Panc1 (cell line): ENCODE measurements at regions not wholly inside any gene's neighbourhood (a gene's known extent, or its start where the extent isn't known, plus 50 kb on each side); places are given as distances from the start of the nearest gene placed in this dataset.

Experiments used
- ATAC-seq: fragments of 200-7000 bp; cut with Tn5 transposase; 2 replicates; pipeline ENCODE4 v1.9.1; 2020; ENCODE audit warnings: mild to moderate bottlenecking, moderate library complexity
- BruUV-seq: library from RNA; stranded (reverse); fragments of 400-500 nt; replicated peaks from 2 replicates; lab custom pipeline; 2021; lab: Mats Ljungman, UMichigan
- CTCF ChIA-PET: fragments of 300-600 bp; sonication (Branson Sonifier 250); formaldehyde crosslinking; loops from one replicate; lab custom pipeline; 2022; ENCODE audit warnings: antibody characterized with exemption; lab: Charles Lee
- POLR2A ChIA-PET: fragments of 300-600 bp; sonication (Branson Sonifier 250); formaldehyde crosslinking; loops from one replicate; lab custom pipeline; 2022; ENCODE audit warnings: antibody characterized with exemption; lab: Charles Lee
- DNase-seq: peaks from one replicate; pipeline ENCODE4 v3.0.0-alpha.2; 2010; ENCODE audit warnings: low read depth, low spot score
- H3K27ac ChIP-seq: 2 replicates; pipeline ENCODE4 v1.5.1; 2011; ENCODE audit warnings: mild to moderate bottlenecking, low read length, inconsistent platforms
- H3K27me3 ChIP-seq: fragments of 200-500 bp; sonication (Bioruptor generic); 2 replicates; pipeline ENCODE4 v1.6.0; 2014; ENCODE audit warnings: low read length, inconsistent platforms; ENCODE audit not compliant: control insufficient read depth, insufficient read depth
- H3K36me3 ChIP-seq: fragments of 200-500 bp; sonication (Bioruptor generic); 2 replicates; pipeline ENCODE4 v1.5.1; 2014; ENCODE audit warnings: inconsistent platforms, mild to moderate bottlenecking, low read length, moderate library complexity; ENCODE audit not compliant: control insufficient read depth, insufficient read depth
- H3K4me1 ChIP-seq: 2 replicates; pipeline ENCODE4 v1.5.1; 2011; ENCODE audit warnings: inconsistent platforms, mild to moderate bottlenecking, low read length, moderate library complexity; ENCODE audit not compliant: control insufficient read depth, insufficient read depth
- H3K4me3 ChIP-seq, 2 experiments: 2 replicates each; pipeline ENCODE4 v1.5.1; 2011 to 2012; ENCODE audit warnings: low read depth in 2 of 2, low read length in 2 of 2, mild to moderate bottlenecking in 2 of 2, inconsistent platforms in 1 of 2, moderate library complexity in 1 of 2
- H3K9me3 ChIP-seq: fragments of 200-500 bp; sonication (Bioruptor generic); 2 replicates; pipeline ENCODE4 v1.5.1; 2014; ENCODE audit warnings: low read depth, mild to moderate bottlenecking, inconsistent platforms, low read length, moderate library complexity; ENCODE audit not compliant: control insufficient read depth, insufficient read depth
- CTCF ChIP-seq: fragments of 450-650 bp; IDR thresholded peaks from 2 replicates; pipeline ENCODE4 v1.5.1; 2017; ENCODE audit warnings: mild to moderate bottlenecking
- POLR2AphosphoS5 ChIP-seq: IDR thresholded peaks from 2 replicates; pipeline ENCODE4 v1.6.1; 2012; ENCODE audit warnings: mild to moderate bottlenecking, low read depth, low read length, moderate library complexity
- REST ChIP-seq, 2 experiments: IDR thresholded peaks; 2 replicates each; pipeline ENCODE4 v1.6.1; 2011 to 2012; ENCODE audit warnings: low read depth in 2 of 2, control low read depth in 1 of 2, low read length in 1 of 2, mild to moderate bottlenecking in 1 of 2, moderate library complexity in 1 of 2; ENCODE audit not compliant: insufficient read depth in 1 of 2
- SIN3A ChIP-seq: IDR thresholded peaks from 2 replicates; pipeline ENCODE4 v1.6.1; 2012; ENCODE audit warnings: low read depth, mild to moderate bottlenecking, low read length, moderate library complexity, borderline replicate concordance; ENCODE audit not compliant: insufficient read depth
- TCF7L2 ChIP-seq: IDR thresholded peaks from 2 replicates; pipeline ENCODE4 v1.6.1; 2011; ENCODE audit warnings: mild to moderate bottlenecking, low read depth, low read length, inconsistent platforms
- in situ Hi-C: cut with HindIII; loops from 2 replicates; pipeline ENCODE4 v1.10.0; 2016; ENCODE audit warnings: low sequenced_read_pairs, low pct_unique_long_range_greater_than_20kb
- intact Hi-C: fragments of 100-400 bp; cut with micrococcal nuclease; formaldehyde crosslinking; loops from one replicate; pipeline ENCODE4 v1.10.0; 2022; ENCODE audit not compliant: unreplicated experiment

- no TSS peak for BruUV-seq
- CTCF ChIA-PET = interaction anchor here (0.7 to 1.3 kb wide), 4 partner anchors 28 to 334 kb away, joined by 3 to 8 read pairs (median 4); partner anchors contain the start of gene ITPRID2
- POLR2A ChIA-PET = no interaction called here
- in situ Hi-C loops = no loop called here
- intact Hi-C loops = loop anchor here (2.0 to 5.0 kb wide), 2 partner anchors 149 to 334 kb away; partner anchors contain the start of gene ITPRID2
- no peaks in the 10 kb centered on the region for H3K36me3 ChIP-seq
- ATAC-seq = peak; percentile 83
- peak; percentile 47 for DNase-seq
- peak overlapping the region; percentile 84 for H3K27ac ChIP-seq
- no peak; the same call in 1 of the 2 replicates for TF ChIP-seq TCF7L2
- no peak for TF ChIP-seq REST (IDR thresholded peaks at IDR 0.05; ENCODE audit: insufficient read depth in 1 of 2, low read depth in 2 of 2, low read length in 1 of 2)
- peak; percentile 70; the same call in 1 of the 2 replicates for TF ChIP-seq CTCF
- TF ChIP-seq SIN3A = no peak
- no peak for TF ChIP-seq POLR2AphosphoS5
- no peak overlapping the region for H3K4me3 ChIP-seq
- H3K9me3 ChIP-seq = peaks cover 9% of the 10 kb centered on the region; the same call in 1 of the 2 replicates
- H3K4me1 ChIP-seq = peaks cover 12% of the 10 kb centered on the region
- H3K27me3 ChIP-seq = no peaks in the 10 kb centered on the region
Measured at GRCh38 chr2:181742922-181743722, 62.8 kb upstream of the NEUROD1 start.

- ATAC-seq = peak; percentile 58
- H3K36me3 ChIP-seq = no peaks in the 10 kb centered on the region
- H3K9me3 ChIP-seq = peaks cover 9% of the 10 kb centered on the region; the same call in 1 of the 2 replicates
- H3K27ac ChIP-seq = peak overlapping the region; percentile 84
- CTCF ChIA-PET = no interaction called here
- intact Hi-C loops = loop anchor here (2.0 to 5.0 kb wide), 2 partner anchors 149 to 333 kb away; partner anchors contain the start of gene ITPRID2
- in situ Hi-C loops = no loop called here
- POLR2A ChIA-PET = no interaction called here
- TF ChIP-seq SIN3A (no peak), REST (IDR thresholded peaks at IDR 0.05; ENCODE audit: insufficient read depth in 1 of 2, low read depth in 2 of 2, low read length in 1 of 2) (no peak), POLR2AphosphoS5 (no peak), CTCF (no peak), TCF7L2 (no peak)
- no TSS peak for BruUV-seq
- no peak for DNase-seq
- no peaks in the 10 kb centered on the region for H3K27me3 ChIP-seq
- peaks cover 12% of the 10 kb centered on the region for H3K4me1 ChIP-seq
- no peak overlapping the region for H3K4me3 ChIP-seq
Measured at GRCh38 chr2:181743723-181744031, 63.4 kb upstream of the NEUROD1 start.
